Esophagus squamous epithelium (tissue), 5 donors: ENCODE measurements at regions not wholly inside any gene's neighbourhood (a gene's known extent, or its start where the extent isn't known, plus 50 kb on each side); places are given as distances from the start of the nearest gene placed in this dataset.

Source experiments
- DNase-seq: peaks from one replicate; lab custom pipeline; 2025; lab: John Stamatoyannopoulos, UW
- H3K27ac ChIP-seq, 4 donors: fragments of 200-600 bp; sonication (generic); one replicate each; pipeline ENCODE4 v1.5.1; 2016 to 2019; ENCODE audit warnings: mild to moderate bottlenecking in 1 of 4
- H3K27me3 ChIP-seq, 4 donors: fragments of 200-600 bp; sonication (generic); 1 replicate in 3 of 4; 2 replicates in 1 of 4; pipeline versions ENCODE4 v1.5.1 to v1.6.0; 2017 to 2021; ENCODE audit warnings: antibody characterized with exemption in 1 of 4
- H3K36me3 ChIP-seq, 3 donors: fragments of 200-600 bp; sonication (generic); one replicate each; pipeline ENCODE4 v1.5.1; 2016 to 2019
- H3K4me1 ChIP-seq, 3 donors: fragments of 200-600 bp; sonication (generic); one replicate each; pipeline ENCODE4 v1.5.1; 2017 to 2019
- H3K4me3 ChIP-seq, 4 donors: fragments of 200-600 bp; sonication (generic); 1 replicate in 3 of 4; 2 replicates in 1 of 4; pipeline ENCODE4 v1.5.1; 2016 to 2019; ENCODE audit warnings: mild to moderate bottlenecking in 2 of 4, moderate library complexity in 1 of 4
- H3K9me3 ChIP-seq, 3 donors: fragments of 200-600 bp; sonication (generic); one replicate each; pipeline ENCODE4 v1.5.1; 2016 to 2019
- POLR2A ChIP-seq, 4 donors: fragments of 450-650 bp; IDR thresholded peaks; one replicate each; pipeline ENCODE4 v1.6.1; 2017; ENCODE audit warnings: antibody characterized with exemption in 4 of 4, mild to moderate bottlenecking in 4 of 4, moderate library complexity in 3 of 4
- WGBS, 2 donors: methylation state at CpG; one replicate each; pipeline ENCODE4 v1.1.5; 2018; 5-methylcytosine and 5-hydroxymethylcytosine counted together
- intact Hi-C: fragments of 100-400 bp; cut with DNase I; formaldehyde crosslinking; loops from one replicate; pipeline ENCODE4 v1.15.0; 2022
- TF ChIP-seq, protein P1 (sequence below), 6 experiments: fragments of 450-650 bp in 4 of 6; fragments of 200-600 bp in 2 of 6; sonication (generic) in 2 of 6; IDR thresholded peaks; one replicate each; pipeline ENCODE4 v1.5.1; 2016 to 2019; ENCODE audit warnings: antibody characterized with exemption in 6 of 6, mild to moderate bottlenecking in 4 of 6, moderate library complexity in 4 of 6
- donor health status: DM: yes; HTN: yes; CAD: no.

DNA sequence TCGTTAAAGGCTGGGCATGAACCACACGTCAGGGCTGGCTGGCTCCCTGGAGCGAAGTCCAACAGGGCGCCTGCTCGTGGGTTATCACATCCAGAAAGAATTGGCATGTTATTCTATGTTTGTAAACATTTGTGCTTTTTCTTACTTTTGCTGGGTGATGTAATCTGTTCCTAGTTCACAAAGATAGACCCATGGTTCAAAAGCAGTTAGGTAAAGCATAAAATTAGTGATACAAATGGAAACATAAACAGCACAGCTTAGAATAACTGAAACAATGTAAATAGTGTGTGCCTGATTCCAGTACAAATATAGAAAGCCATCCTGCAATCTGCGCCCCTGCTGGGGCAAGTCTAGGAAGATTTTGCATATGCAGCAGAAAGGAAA, 184.0 kb upstream of the C1orf174 start:
- intact Hi-C loops: no loop called here
- DNase-seq: no peak
- H3K9me3 ChIP-seq: no peaks in the 10 kb centered on the region
- H3K4me1 ChIP-seq: peaks cover 0 to 7% (median 0%) of the 10 kb centered on the region in 3 donors
- no peak overlapping the region for H3K4me3 ChIP-seq
- no peak for TF ChIP-seq POLR2A (IDR thresholded peaks at IDR 0.05)
- TF ChIP-seq, protein P1, sequence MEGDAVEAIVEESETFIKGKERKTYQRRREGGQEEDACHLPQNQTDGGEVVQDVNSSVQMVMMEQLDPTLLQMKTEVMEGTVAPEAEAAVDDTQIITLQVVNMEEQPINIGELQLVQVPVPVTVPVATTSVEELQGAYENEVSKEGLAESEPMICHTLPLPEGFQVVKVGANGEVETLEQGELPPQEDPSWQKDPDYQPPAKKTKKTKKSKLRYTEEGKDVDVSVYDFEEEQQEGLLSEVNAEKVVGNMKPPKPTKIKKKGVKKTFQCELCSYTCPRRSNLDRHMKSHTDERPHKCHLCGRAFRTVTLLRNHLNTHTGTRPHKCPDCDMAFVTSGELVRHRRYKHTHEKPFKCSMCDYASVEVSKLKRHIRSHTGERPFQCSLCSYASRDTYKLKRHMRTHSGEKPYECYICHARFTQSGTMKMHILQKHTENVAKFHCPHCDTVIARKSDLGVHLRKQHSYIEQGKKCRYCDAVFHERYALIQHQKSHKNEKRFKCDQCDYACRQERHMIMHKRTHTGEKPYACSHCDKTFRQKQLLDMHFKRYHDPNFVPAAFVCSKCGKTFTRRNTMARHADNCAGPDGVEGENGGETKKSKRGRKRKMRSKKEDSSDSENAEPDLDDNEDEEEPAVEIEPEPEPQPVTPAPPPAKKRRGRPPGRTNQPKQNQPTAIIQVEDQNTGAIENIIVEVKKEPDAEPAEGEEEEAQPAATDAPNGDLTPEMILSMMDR (IDR thresholded peaks at IDR 0.05): no peak
- no peaks in the 10 kb centered on the region for H3K36me3 ChIP-seq
- WGBS, 2 donors: 17 to 46% methylated on average over 6 of the region's 6 CpGs
- H3K27me3 ChIP-seq: peaks cover 0 to 17% (median 0%) of the 10 kb centered on the region in 4 donors
- H3K27ac ChIP-seq: no peak overlapping the region

DNA sequence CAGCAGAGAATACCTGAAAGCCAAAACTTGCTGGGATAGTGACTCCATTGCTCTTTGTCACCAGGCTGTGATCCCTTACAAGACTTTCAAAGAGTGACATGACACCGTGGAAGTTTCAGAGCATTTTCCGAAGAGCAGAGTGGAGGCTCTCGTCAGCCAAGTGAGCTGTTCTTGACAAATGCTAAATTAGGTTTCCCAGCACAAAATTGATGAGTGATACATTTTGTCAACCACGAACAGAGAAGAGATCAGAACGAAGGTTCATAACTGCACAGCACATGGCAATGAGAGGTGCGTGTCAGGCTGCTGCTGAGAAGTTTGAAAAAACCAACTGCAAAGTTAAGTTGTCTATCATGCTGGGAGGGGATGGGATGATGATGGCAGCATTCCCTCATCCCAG, 184.4 kb upstream of the C1orf174 start:
- WGBS, 2 donors: 55 to 64% methylated on average over 6 of the region's 6 CpGs
- peaks cover 0 to 7% (median 0%) of the 10 kb centered on the region in 3 donors for H3K4me1 ChIP-seq
- no peaks in the 10 kb centered on the region for H3K36me3 ChIP-seq
- no peaks in the 10 kb centered on the region for H3K9me3 ChIP-seq
- no peak for DNase-seq
- TF ChIP-seq, protein P1 (IDR thresholded peaks at IDR 0.05): no peak
- TF ChIP-seq POLR2A (IDR thresholded peaks at IDR 0.05): no peak
- no peak overlapping the region for H3K27ac ChIP-seq
- intact Hi-C loops: no loop called here
- H3K4me3 ChIP-seq: no peak overlapping the region
- H3K27me3 ChIP-seq: peaks cover 0 to 17% (median 0%) of the 10 kb centered on the region in 4 donors

DNA sequence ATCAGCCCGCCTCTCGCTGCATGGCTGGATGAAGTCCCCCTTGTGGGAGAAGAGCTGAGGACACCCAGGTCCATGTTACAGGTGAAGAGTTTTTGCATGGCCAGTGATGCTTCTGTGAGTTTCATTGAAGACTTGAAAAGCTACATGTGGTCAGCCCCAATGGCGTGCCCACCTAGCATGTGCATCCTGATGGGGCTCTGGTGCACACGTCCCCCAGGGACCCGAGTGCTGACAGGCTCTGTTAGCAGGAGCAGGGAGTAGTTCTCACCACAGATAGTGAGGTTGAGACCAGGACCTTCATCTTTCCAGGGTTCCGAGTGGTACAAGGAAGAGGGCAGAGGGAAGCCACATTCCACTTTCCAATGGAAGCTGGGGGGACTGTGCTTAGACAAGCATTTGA, 184.8 kb upstream of the C1orf174 start:
- H3K27me3 ChIP-seq: peaks cover 0 to 17% (median 0%) of the 10 kb centered on the region in 4 donors
- H3K27ac ChIP-seq: no peak overlapping the region
- no peak for DNase-seq
- TF ChIP-seq, protein P1 (IDR thresholded peaks at IDR 0.05): no peak
- TF ChIP-seq POLR2A (IDR thresholded peaks at IDR 0.05): no peak
- H3K36me3 ChIP-seq: no peaks in the 10 kb centered on the region
- intact Hi-C loops: no loop called here
- H3K4me1 ChIP-seq: peaks cover 0 to 7% (median 0%) of the 10 kb centered on the region in 3 donors
- H3K4me3 ChIP-seq: no peak overlapping the region
- 83 to 89% methylated on average over 3 to 4 of the region's 6 CpGs for WGBS, 2 donors
- no peaks in the 10 kb centered on the region for H3K9me3 ChIP-seq

DNA sequence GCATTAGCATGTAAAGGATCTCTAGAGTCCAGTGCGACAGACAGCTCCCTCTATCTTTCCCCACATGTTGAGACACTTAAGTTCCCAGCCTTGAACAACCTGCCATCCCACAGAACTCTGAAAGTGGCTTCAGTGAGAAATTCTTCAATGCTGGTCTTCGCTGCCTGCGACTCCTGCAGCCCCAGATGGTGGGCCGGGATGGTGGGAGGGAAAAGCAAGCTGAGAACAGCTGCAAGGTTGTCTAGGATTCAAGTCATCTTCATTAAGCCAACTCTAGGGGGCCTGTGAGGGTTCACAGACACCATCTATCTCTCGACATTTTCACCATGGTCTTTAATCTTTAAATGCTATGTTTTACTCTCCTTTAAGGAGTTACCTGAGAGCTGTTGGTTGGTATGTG, 185.5 kb upstream of the C1orf174 start:
- Histone ChIP-seq H3K4me1 (peaks cover 0 to 7% (median 0%) of the 10 kb centered on the region in 3 donors), H3K27ac (no peak overlapping the region), H3K9me3 (no peaks in the 10 kb centered on the region), H3K36me3 (no peaks in the 10 kb centered on the region), H3K27me3 (peaks cover 0 to 17% (median 0%) of the 10 kb centered on the region in 4 donors), H3K4me3 (no peak overlapping the region)
- intact Hi-C loops: no loop called here
- 65 to 80% methylated on average over 5 of the region's 5 CpGs for WGBS, 2 donors
- TF ChIP-seq POLR2A (IDR thresholded peaks at IDR 0.05): no peak
- TF ChIP-seq, protein P1 (IDR thresholded peaks at IDR 0.05): no peak
- no peak for DNase-seq

DNA sequence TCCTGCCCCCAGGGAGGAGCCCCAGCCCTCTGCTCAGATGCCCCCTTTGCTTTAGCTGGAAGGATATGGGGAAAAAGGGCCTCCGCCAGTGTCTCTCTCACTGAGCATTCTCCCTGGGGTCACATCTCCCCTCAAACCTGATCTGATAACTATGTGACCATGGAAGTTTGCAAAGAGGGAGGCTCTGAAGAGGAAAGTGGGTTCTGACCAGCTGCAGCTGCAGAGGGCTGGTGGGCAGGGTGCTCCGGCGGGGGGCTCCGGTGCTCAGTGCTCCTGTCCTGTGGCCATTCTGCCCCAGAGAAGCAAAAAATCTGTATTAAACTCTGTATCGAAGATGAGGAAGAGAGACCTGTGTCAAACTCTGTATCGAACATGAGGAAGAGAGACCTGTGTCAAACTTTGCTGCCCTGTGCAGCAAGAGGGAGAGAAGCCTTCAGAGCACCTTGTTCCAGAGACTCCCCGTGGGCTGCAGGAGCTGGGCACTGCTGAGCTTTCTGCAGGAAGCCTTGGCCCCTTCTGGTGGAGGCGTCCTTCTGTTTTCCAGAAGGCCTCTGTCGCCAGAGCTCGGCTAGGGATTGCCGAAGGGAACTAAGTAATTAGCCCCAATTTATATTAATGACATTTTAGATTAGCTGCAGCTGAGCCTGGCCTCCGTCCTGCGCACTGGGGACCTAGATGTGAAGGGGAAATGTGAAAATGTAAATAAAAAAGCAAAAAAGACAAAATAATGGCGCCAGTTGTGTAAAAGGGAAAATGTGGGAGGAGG, 186.2 kb upstream of the C1orf174 start:
- H3K4me3 ChIP-seq: no peak overlapping the region
- H3K4me1 ChIP-seq: peaks cover 0 to 7% (median 0%) of the 10 kb centered on the region in 3 donors
- H3K27ac ChIP-seq: no peak overlapping the region
- peaks cover 0 to 4% (median 1%) of the 10 kb centered on the region in 3 donors for H3K9me3 ChIP-seq
- TF ChIP-seq POLR2A (IDR thresholded peaks at IDR 0.05): no peak
- TF ChIP-seq, protein P1 (IDR thresholded peaks at IDR 0.05): no peak
- peaks cover 0 to 17% (median 0%) of the 10 kb centered on the region in 4 donors for H3K27me3 ChIP-seq
- no peaks in the 10 kb centered on the region for H3K36me3 ChIP-seq
- intact Hi-C loops: no loop called here
- 84 to 85% methylated on average over 13 of the region's 14 CpGs for WGBS, 2 donors
- no peak for DNase-seq
